A549 (cell line): ENCODE measurements at regions not wholly inside any gene's neighbourhood (a gene's known extent, or its start where the extent isn't known, plus 50 kb on each side); places are given as distances from the start of the nearest gene placed in this dataset.
A peak's percentile ranks its signal among the peaks of the same experiment; 100 is the strongest.

ENCODE experiments used
- ATAC-seq, 2 experiments: fragments of 200-7000 bp in 1 of 2; fragments of >200 bp in 1 of 2; cut with Nextera tagmentation in 1 of 2; cut with Tn5 transposase in 1 of 2; 3 replicates each; pipeline versions ENCODE4 v1.8.0 to v1.9.1; 2018 to 2020; ENCODE audit warnings: mild to moderate bottlenecking in 1 of 2, moderate library complexity in 1 of 2
- CTCF ChIA-PET: fragments of 300-600 bp; sonication (Branson Sonifier 250); formaldehyde crosslinking; extraction: SDS; loops from one replicate; lab custom pipeline; 2021; ENCODE audit warnings: antibody characterized with exemption, inconsistent platforms; lab: Yijun Ruan, JAX
- POLR2A ChIA-PET: fragments of 350-600 bp; formaldehyde crosslinking; extraction: SDS; loops from one replicate; lab custom pipeline; 2021; ENCODE audit warnings: antibody characterized with exemption, inconsistent platforms; lab: Yijun Ruan, JAX
- DNase-seq, 2 experiments: peaks; one replicate each; pipeline versions ENCODE4 v3.0.0 to v3.0.0-alpha.2; 2011 to 2016; ENCODE audit warnings: low read depth in 1 of 2, low spot score in 1 of 2
- FAIRE-seq: peaks from 2 replicates; lab custom pipeline; 2011; peaks lifted over from hg19 to GRCh38; lab: Jason Lieb, UNC
- H3K27ac ChIP-seq, 2 experiments: fragments of >200 bp; sonication (Bioruptor Twin); formaldehyde crosslinking; 3 replicates each; pipeline ENCODE4 v1.5.1; 2016 to 2017
- H3K4me1 ChIP-seq: fragments of >200 bp; sonication (Bioruptor Twin); formaldehyde crosslinking; 3 replicates; pipeline ENCODE4 v1.6.1; 2016
- H3K4me2 ChIP-seq: fragments of >200 bp; sonication (Bioruptor Twin); formaldehyde crosslinking; 3 replicates; pipeline ENCODE4 v1.6.1; 2016
- H3K4me3 ChIP-seq: fragments of >200 bp; sonication (Bioruptor Twin); formaldehyde crosslinking; 3 replicates; pipeline ENCODE4 v1.5.1; 2016
- H3K9me3 ChIP-seq: fragments of >200 bp; sonication (Bioruptor Twin); formaldehyde crosslinking; 3 replicates; pipeline ENCODE4 v1.6.1; 2016
- BHLHE40 ChIP-seq: IDR thresholded peaks from 2 replicates; pipeline ENCODE4 v1.6.1; 2012; ENCODE audit warnings: low read depth, low read length, inconsistent platforms
- CBX2 ChIP-seq: fragments of 200-600 bp; sonication (generic); IDR thresholded peaks from 2 replicates; pipeline ENCODE4 v1.6.1; 2016; ENCODE audit warnings: low read depth, mild to moderate bottlenecking, borderline replicate concordance
- CBX8 ChIP-seq: fragments of 200-600 bp; sonication (generic); IDR thresholded peaks from 2 replicates; pipeline ENCODE4 v1.6.1; 2016
- CHD2 ChIP-seq: fragments of 150-350 bp; IDR thresholded peaks from 2 replicates; pipeline ENCODE4 v1.6.1; 2014; ENCODE audit warnings: low read length; ENCODE audit not compliant: partially characterized antibody
- EHF ChIP-seq: fragments of 250-450 bp; sonication (Bioruptor Pico); IDR thresholded peaks from 2 replicates; pipeline ENCODE4 v1.5.0; 2020; ENCODE audit warnings: mild to moderate bottlenecking
- EHMT2 ChIP-seq: fragments of 200-600 bp; sonication (generic); IDR thresholded peaks from 2 replicates; pipeline ENCODE4 v1.6.1; 2016; ENCODE audit warnings: antibody characterized with exemption, low read depth, mild to moderate bottlenecking, moderate library complexity
- ESRRA ChIP-seq: fragments of 150-350 bp; IDR thresholded peaks from 2 replicates; pipeline ENCODE4 v1.6.1; 2014; ENCODE audit warnings: mild to moderate bottlenecking, low read length, borderline replicate concordance
- FOSB ChIP-seq: fragments of 250-450 bp; sonication (Bioruptor Pico); IDR thresholded peaks from 2 replicates; pipeline ENCODE4 v1.5.0; 2020; ENCODE audit warnings: mild to moderate bottlenecking, moderate library complexity
- HEYL ChIP-seq: fragments of 250-450 bp; sonication (Bioruptor Pico); IDR thresholded peaks from 2 replicates; pipeline ENCODE4 v1.8.0; 2021; ENCODE audit warnings: mild to moderate bottlenecking, moderate library complexity
- HOXB13 ChIP-seq: fragments of 250-450 bp; sonication (Bioruptor Pico); IDR thresholded peaks from 2 replicates; pipeline ENCODE4 v1.5.0; 2020; ENCODE audit warnings: low read depth, mild to moderate bottlenecking, moderate library complexity
- JUN ChIP-seq, 2 experiments: fragments of >200 bp; sonication (Bioruptor Twin); formaldehyde crosslinking; IDR thresholded peaks; 2 replicates in 1 of 2; 3 replicates in 1 of 2; pipeline ENCODE4 v1.6.1; 2016 to 2017
- JUNB ChIP-seq: fragments of >200 bp; sonication (Bioruptor Twin); formaldehyde crosslinking; IDR thresholded peaks from 2 replicates; pipeline ENCODE4 v1.6.1; 2016
- KDM1A ChIP-seq: fragments of 200-600 bp; sonication (generic); IDR thresholded peaks from 2 replicates; pipeline ENCODE4 v1.6.1; 2016; ENCODE audit warnings: low read depth, mild to moderate bottlenecking
- MAFK ChIP-seq: fragments of 450-650 bp; IDR thresholded peaks from 2 replicates; pipeline ENCODE4 v1.6.1; 2014; ENCODE audit not compliant: partially characterized antibody
- NFE2L2 ChIP-seq: fragments of 150-350 bp; conservative IDR thresholded peaks from 2 replicates; pipeline ENCODE4 v1.6.1; 2014; ENCODE audit warnings: low read length
- NR3C1 ChIP-seq: fragments of >200 bp; sonication (Bioruptor Twin); formaldehyde crosslinking; IDR thresholded peaks from 3 replicates; pipeline ENCODE4 v1.6.1; 2017
- PHF8 ChIP-seq: fragments of 200-600 bp; sonication (generic); IDR thresholded peaks from 2 replicates; pipeline ENCODE4 v1.6.1; 2016; ENCODE audit warnings: low read depth, mild to moderate bottlenecking, antibody characterized with exemption, moderate library complexity, borderline replicate concordance
- POLR2AphosphoS2 ChIP-seq: conservative IDR thresholded peaks from 2 replicates; pipeline ENCODE4 v1.6.1; 2012; ENCODE audit warnings: low read length, improper control_type of control experiment, inconsistent platforms
- RAD21 ChIP-seq, 2 experiments: fragments of >200 bp in 1 of 2; sonication (Bioruptor Twin) in 1 of 2; formaldehyde crosslinking in 1 of 2; IDR thresholded peaks in 1 of 2; conservative IDR thresholded peaks in 1 of 2; 2 replicates in 1 of 2; 3 replicates in 1 of 2; pipeline ENCODE4 v1.6.1; 2012 to 2018; ENCODE audit warnings: inconsistent platforms in 1 of 2
- RCOR1 ChIP-seq: fragments of 150-350 bp; IDR thresholded peaks from 2 replicates; pipeline ENCODE4 v1.6.1; 2014; ENCODE audit warnings: antibody characterized with exemption, low read length, low read depth
- RFX5 ChIP-seq: fragments of 450-650 bp; IDR thresholded peaks from 2 replicates; pipeline ENCODE4 v1.7.1; 2014; ENCODE audit warnings: antibody characterized with exemption, mild to moderate bottlenecking, moderate library complexity
- RNF2 ChIP-seq: fragments of 200-600 bp; sonication (generic); IDR thresholded peaks from 2 replicates; pipeline ENCODE4 v1.6.1; 2016; ENCODE audit warnings: low read depth, mild to moderate bottlenecking, antibody characterized with exemption, moderate library complexity, borderline replicate concordance
- TFCP2L1 ChIP-seq: fragments of 250-450 bp; sonication (Bioruptor Pico); IDR thresholded peaks from 2 replicates; pipeline ENCODE4 v1.5.0; 2021; ENCODE audit warnings: mild to moderate bottlenecking
- ZFP36 ChIP-seq: fragments of 450-650 bp; IDR thresholded peaks from 2 replicates; pipeline ENCODE4 v1.6.1; 2014; ENCODE audit warnings: borderline replicate concordance; ENCODE audit not compliant: partially characterized antibody
- ZNF302 ChIP-seq: fragments of 250-450 bp; sonication (Bioruptor Pico); IDR thresholded peaks from 2 replicates; pipeline ENCODE4 v1.9.0; 2021; ENCODE audit warnings: inconsistent platforms, mild to moderate bottlenecking, moderate library complexity
- WGBS: methylation state at CpG from one replicate; pipeline ENCODE4 v1.1.6; 2017; ENCODE audit errors: missing lambda C conversion rate; 5-methylcytosine and 5-hydroxymethylcytosine counted together
- TF ChIP-seq, protein P1 (sequence below): IDR thresholded peaks from 2 replicates; pipeline ENCODE4 v1.6.1; 2012; ENCODE audit warnings: low read depth, borderline replicate concordance
- TF ChIP-seq, protein P2 (sequence below): fragments of >200 bp; sonication (Bioruptor Twin); formaldehyde crosslinking; IDR thresholded peaks from 3 replicates; pipeline ENCODE4 v1.5.1; 2016

DNA sequence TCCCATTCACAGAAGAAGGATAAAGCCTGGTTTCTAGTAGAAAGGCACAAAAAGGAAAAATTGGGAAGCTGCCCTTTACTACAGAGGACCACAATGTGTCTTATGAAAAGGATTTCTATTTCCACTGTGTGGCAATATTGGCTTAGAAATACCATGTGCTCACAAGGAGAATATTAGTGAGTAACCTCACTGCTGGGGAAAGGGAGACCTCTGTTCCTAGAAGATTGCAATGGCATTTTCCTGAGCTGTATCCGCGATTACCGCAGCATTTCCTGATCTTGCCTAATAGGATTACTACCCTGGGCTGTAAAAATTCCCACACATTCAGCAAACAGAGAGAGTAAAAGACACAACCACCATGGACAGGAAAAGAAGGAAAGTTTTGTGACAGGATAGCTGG is 308.8 kb upstream of the TECRL start:
- ChIA-PET CTCF (no interaction called here), POLR2A (no interaction called here)
- TF ChIP-seq JUN (IDR thresholded peaks at IDR 0.05) (no peak), EHMT2 (no peak), EHF (CRISPR knock-in tag) (no peak), BHLHE40 (no peak), CBX2 (no peak), CBX8 (no peak), ZNF302 (no peak), RCOR1 (no peak), NFE2L2 (no peak), CHD2 (no peak), JUNB (no peak), RFX5 (no peak), ZFP36 (no peak), NR3C1 (no peak), FOSB (no peak), RNF2 (no peak), HEYL (CRISPR knock-in tag) (no peak)
- Histone ChIP-seq H3K27ac (no peak overlapping the region), H3K4me1 (no peaks in the 10 kb centered on the region), H3K4me3 (no peak overlapping the region), H3K9me3 (no peaks in the 10 kb centered on the region), H3K4me2 (no peak overlapping the region)
- 91% methylated on average over 3 of the region's 3 CpGs for WGBS
- no peak for DNase-seq
- ATAC-seq: no peak
- no peak for FAIRE-seq

DNA sequence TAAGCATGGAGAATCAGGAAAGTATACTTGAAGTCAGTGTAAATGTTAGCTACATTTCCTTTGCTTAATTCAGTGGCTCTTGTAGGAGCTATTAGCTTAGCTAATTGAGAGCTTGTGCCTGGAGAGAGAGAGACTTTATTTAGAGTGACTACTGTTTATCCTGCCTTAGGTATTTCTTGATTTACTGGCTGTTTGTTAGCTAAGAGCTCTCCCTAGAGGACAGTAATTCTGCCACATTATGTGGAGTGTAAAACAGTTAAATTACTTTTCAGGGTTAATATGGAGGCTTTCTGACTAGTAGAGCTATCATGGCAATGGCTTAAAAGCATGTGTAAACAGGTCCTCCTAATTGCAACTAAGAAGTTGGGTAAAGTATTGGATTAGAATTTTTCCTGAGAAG is 306.5 kb upstream of the TECRL start:
- DNase-seq (no peak), FAIRE-seq (no peak), ATAC-seq (no peak)
- H3K9me3 ChIP-seq: no peaks in the 10 kb centered on the region
- TF ChIP-seq KDM1A: no peak
- no peak for TF ChIP-seq HOXB13 (CRISPR knock-in tag)
- no peak for TF ChIP-seq NFE2L2
- no peak for TF ChIP-seq RNF2
- no peak for TF ChIP-seq POLR2AphosphoS2
- no peak for TF ChIP-seq ESRRA
- TF ChIP-seq MAFK: no peak
- no peak for TF ChIP-seq TFCP2L1 (CRISPR knock-in tag)
- TF ChIP-seq, protein P1, sequence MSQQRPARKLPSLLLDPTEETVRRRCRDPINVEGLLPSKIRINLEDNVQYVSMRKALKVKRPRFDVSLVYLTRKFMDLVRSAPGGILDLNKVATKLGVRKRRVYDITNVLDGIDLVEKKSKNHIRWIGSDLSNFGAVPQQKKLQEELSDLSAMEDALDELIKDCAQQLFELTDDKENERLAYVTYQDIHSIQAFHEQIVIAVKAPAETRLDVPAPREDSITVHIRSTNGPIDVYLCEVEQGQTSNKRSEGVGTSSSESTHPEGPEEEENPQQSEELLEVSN: no peak
- H3K4me2 ChIP-seq: no peak overlapping the region
- H3K4me3 ChIP-seq: no peak overlapping the region
- H3K4me1 ChIP-seq: no peaks in the 10 kb centered on the region
- ChIA-PET POLR2A (no interaction called here), CTCF (no interaction called here)
- no peak overlapping the region for H3K27ac ChIP-seq

DNA sequence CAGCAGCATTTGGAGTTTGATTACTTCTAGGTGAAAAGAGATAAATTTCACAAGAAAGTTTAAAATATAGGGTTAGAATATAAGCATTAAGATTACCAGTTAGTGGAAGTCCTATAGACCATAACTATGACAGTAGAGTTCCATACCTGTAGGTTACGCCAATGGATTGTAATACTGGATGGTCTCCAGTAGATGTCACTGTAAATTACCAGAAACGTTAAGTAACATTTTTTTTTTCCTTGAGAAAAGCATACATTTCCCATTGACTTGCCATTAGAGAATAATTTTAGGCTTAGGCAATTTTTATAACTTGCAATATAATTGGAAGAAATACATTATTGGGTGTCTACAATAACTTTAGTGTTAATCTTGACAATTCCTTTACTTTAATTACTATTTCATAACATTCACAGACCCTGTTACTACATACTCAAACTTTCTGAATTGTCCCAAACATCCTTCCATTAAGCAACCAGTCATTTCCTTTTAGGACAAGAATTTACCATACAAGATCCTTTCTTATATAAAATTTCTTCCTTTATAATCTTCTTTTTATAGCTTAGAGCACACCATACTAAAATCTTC is 304.1 kb upstream of the TECRL start:
- H3K27ac ChIP-seq: no peak overlapping the region
- H3K9me3 ChIP-seq: no peaks in the 10 kb centered on the region
- ATAC-seq (0 out of 6 replicates have a peak, but pooled peaks of 1 of the 2 experiments have one; percentile 38), FAIRE-seq (no peak), DNase-seq (peak in 1 of 2 experiments; percentile 28)
- whole genome bisulfite sequencing: 8% methylated on average over 2 of the region's 2 CpGs
- POLR2A ChIA-PET: no interaction called here
- H3K4me3 ChIP-seq: no peak overlapping the region
- H3K4me2 ChIP-seq: no peak overlapping the region
- H3K4me1 ChIP-seq: no peaks in the 10 kb centered on the region
- TF ChIP-seq, protein P2, sequence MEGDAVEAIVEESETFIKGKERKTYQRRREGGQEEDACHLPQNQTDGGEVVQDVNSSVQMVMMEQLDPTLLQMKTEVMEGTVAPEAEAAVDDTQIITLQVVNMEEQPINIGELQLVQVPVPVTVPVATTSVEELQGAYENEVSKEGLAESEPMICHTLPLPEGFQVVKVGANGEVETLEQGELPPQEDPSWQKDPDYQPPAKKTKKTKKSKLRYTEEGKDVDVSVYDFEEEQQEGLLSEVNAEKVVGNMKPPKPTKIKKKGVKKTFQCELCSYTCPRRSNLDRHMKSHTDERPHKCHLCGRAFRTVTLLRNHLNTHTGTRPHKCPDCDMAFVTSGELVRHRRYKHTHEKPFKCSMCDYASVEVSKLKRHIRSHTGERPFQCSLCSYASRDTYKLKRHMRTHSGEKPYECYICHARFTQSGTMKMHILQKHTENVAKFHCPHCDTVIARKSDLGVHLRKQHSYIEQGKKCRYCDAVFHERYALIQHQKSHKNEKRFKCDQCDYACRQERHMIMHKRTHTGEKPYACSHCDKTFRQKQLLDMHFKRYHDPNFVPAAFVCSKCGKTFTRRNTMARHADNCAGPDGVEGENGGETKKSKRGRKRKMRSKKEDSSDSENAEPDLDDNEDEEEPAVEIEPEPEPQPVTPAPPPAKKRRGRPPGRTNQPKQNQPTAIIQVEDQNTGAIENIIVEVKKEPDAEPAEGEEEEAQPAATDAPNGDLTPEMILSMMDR: peak; percentile 28; the same call in 2 of the 3 replicates
- no peak for TF ChIP-seq EHMT2
- TF ChIP-seq PHF8: no peak
- 0 out of 5 replicates have a peak, but pooled peaks of 1 of the 2 experiments have one; percentile 14 for TF ChIP-seq RAD21 (conservative IDR thresholded peaks at IDR 0.05 in 1 of 2, IDR thresholded peaks at IDR 0.05 in 1 of 2)
- TF ChIP-seq ZNF302: no peak
- CTCF ChIA-PET: no interaction called here
